ENCODE measurements at regions not wholly inside any gene's neighbourhood (a gene's known extent, or its start where the extent isn't known, plus 50 kb on each side); places are given as distances from the start of the nearest gene placed in this dataset.
"Not testable (repeated sequence)": the region's sequence is repeated elsewhere in the genome, so short reads cannot be mapped to it uniquely, and the experiment has no call there.

- no peak for DNase-seq
Observed at GRCh38 chr12:115297445-115297844, 613.5 kb upstream of the TBX3 start.

- DNase-seq = no peak
Observed at GRCh38 chr12:115296613-115297198, 612.7 kb upstream of the TBX3 start.

GRCh38 chr12:115295886-115296285 lies 611.9 kb upstream of the TBX3 start:
- DNase-seq = no peak

- DNase-seq = no peak
Observed at GRCh38 chr12:115294453-115295133, 610.6 kb upstream of the TBX3 start.

GRCh38 chr12:115285429-115285828 lies 601.5 kb upstream of the TBX3 start:
- not testable (repeated sequence) for DNase-seq

- DNase-seq = no peak
Observed at GRCh38 chr12:115273456-115273855, 589.5 kb upstream of the TBX3 start.

- DNase-seq = no peak
Observed at GRCh38 chr12:115268451-115268850, 584.5 kb upstream of the TBX3 start.

- DNase-seq = no peak
Observed at GRCh38 chr12:115267891-115268290, 583.9 kb upstream of the TBX3 start.

- DNase-seq = no peak
Observed at GRCh38 chr12:115267464-115267863, 583.5 kb upstream of the TBX3 start.

GRCh38 chr12:115264605-115265004 lies 580.6 kb upstream of the TBX3 start:
- no peak for DNase-seq

- no peak for DNase-seq
Observed at GRCh38 chr12:115261691-115262398, 577.9 kb upstream of the TBX3 start.

- DNase-seq = no peak
Observed at GRCh38 chr12:115260762-115261675, 577.0 kb upstream of the TBX3 start.

- DNase-seq = no peak
Observed at GRCh38 chr12:115259968-115260747, 576.2 kb upstream of the TBX3 start.

GRCh38 chr12:115257791-115258190 lies 573.8 kb upstream of the TBX3 start:
- DNase-seq = no peak

- no peak for DNase-seq
Observed at GRCh38 chr12:115255962-115256361, 572.0 kb upstream of the TBX3 start.

GRCh38 chr12:115255257-115255656 lies 571.3 kb upstream of the TBX3 start:
- no peak for DNase-seq

- no peak for DNase-seq
Observed at GRCh38 chr12:115253049-115253448, 569.1 kb upstream of the TBX3 start.

GRCh38 chr12:115251727-115252126 lies 567.8 kb upstream of the TBX3 start:
- DNase-seq = no peak

- no peak for DNase-seq
Observed at GRCh38 chr12:115249671-115250278, 565.8 kb upstream of the TBX3 start.

- no peak for DNase-seq
Observed at GRCh38 chr12:115245020-115245419, 561.0 kb upstream of the TBX3 start.

GRCh38 chr12:115243933-115244628 lies 560.1 kb upstream of the TBX3 start:
- no peak for DNase-seq
